ENCODE measurements at regions not wholly inside any gene's neighbourhood (a gene's known extent, or its start where the extent isn't known, plus 50 kb on each side); places are given as distances from the start of the nearest gene placed in this dataset.
"Not testable (repeated sequence)": the region's sequence is repeated elsewhere in the genome, so short reads cannot be mapped to it uniquely, and the experiment has no call there.

- H3K4me1 Mint-ChIP-seq, result peaks cover 11% of the 10 kb centered on the region
- not testable (repeated sequence) for H3K4me3 Mint-ChIP-seq; H3K36me3 Mint-ChIP-seq; H3K27ac Mint-ChIP-seq; H3K9me3 Mint-ChIP-seq; DNase-seq (ENCODE audit: low spot score in 2 of 2)
- peak; percentile 54 for ATAC-seq
These were observed 178.0 kb upstream of the PLGLB2 start for GRCh38 chr2:87569689-87570397.

- peaks cover 11% of the 10 kb centered on the region for H3K4me1 Mint-ChIP-seq
- ATAC-seq; DNase-seq (ENCODE audit: low spot score in 2 of 2); H3K27ac Mint-ChIP-seq; H3K36me3 Mint-ChIP-seq; H3K4me3 Mint-ChIP-seq; H3K9me3 Mint-ChIP-seq: not testable (repeated sequence)
These were observed 175.9 kb upstream of the PLGLB2 start for GRCh38 chr2:87571889-87572465.

- not testable (repeated sequence) for ATAC-seq, H3K4me3 Mint-ChIP-seq, H3K27ac Mint-ChIP-seq, H3K36me3 Mint-ChIP-seq, H3K9me3 Mint-ChIP-seq
- DNase-seq (ENCODE audit: low spot score in 2 of 2), result peak in 1 of 2 donors; percentile 8
- H3K4me1 Mint-ChIP-seq, result peaks cover 11% of the 10 kb centered on the region
These were observed 175.0 kb upstream of the PLGLB2 start for GRCh38 chr2:87572906-87573305.

- not testable (repeated sequence) for H3K9me3 Mint-ChIP-seq; DNase-seq (ENCODE audit: low spot score in 2 of 2); ATAC-seq
These were observed 174.3 kb upstream of the PLGLB2 start for GRCh38 chr2:87573386-87574192.

GRCh38 chr2:87574193-87575119, 173.4 kb upstream of the PLGLB2 start:
- H3K27ac Mint-ChIP-seq, H3K4me1 Mint-ChIP-seq: not testable (repeated sequence)

More at GRCh38 chr2:87573386-87574192, 174.3 kb upstream of the PLGLB2 start:
- H3K36me3 Mint-ChIP-seq, H3K4me3 Mint-ChIP-seq, H3K27ac Mint-ChIP-seq: not testable (repeated sequence)
- peaks cover 11% of the 10 kb centered on the region for H3K4me1 Mint-ChIP-seq

GRCh38 chr2:87575138-87575537, 172.7 kb upstream of the PLGLB2 start:
- H3K9me3 Mint-ChIP-seq; DNase-seq (ENCODE audit: low spot score in 2 of 2); ATAC-seq; H3K4me1 Mint-ChIP-seq; H3K36me3 Mint-ChIP-seq; H3K4me3 Mint-ChIP-seq; H3K27ac Mint-ChIP-seq: not testable (repeated sequence)

More at GRCh38 chr2:87574193-87575119, 173.4 kb upstream of the PLGLB2 start:
- not testable (repeated sequence) for H3K36me3 Mint-ChIP-seq; ATAC-seq; DNase-seq (ENCODE audit: low spot score in 2 of 2); H3K4me3 Mint-ChIP-seq; H3K9me3 Mint-ChIP-seq

GRCh38 chr2:87577358-87577757, 170.5 kb upstream of the PLGLB2 start:
- ATAC-seq; H3K36me3 Mint-ChIP-seq; DNase-seq (ENCODE audit: low spot score in 2 of 2); H3K27ac Mint-ChIP-seq; H3K4me1 Mint-ChIP-seq; H3K9me3 Mint-ChIP-seq; H3K4me3 Mint-ChIP-seq: not testable (repeated sequence)

- H3K36me3 Mint-ChIP-seq; H3K9me3 Mint-ChIP-seq; H3K27ac Mint-ChIP-seq; H3K4me1 Mint-ChIP-seq; DNase-seq (ENCODE audit: low spot score in 2 of 2); H3K4me3 Mint-ChIP-seq; ATAC-seq: not testable (repeated sequence)
These were observed 165.7 kb upstream of the PLGLB2 start for GRCh38 chr2:87582152-87582551.

GRCh38 chr2:87582579-87582978, 165.3 kb upstream of the PLGLB2 start:
- not testable (repeated sequence) for H3K36me3 Mint-ChIP-seq; H3K27ac Mint-ChIP-seq; H3K4me3 Mint-ChIP-seq; DNase-seq (ENCODE audit: low spot score in 2 of 2); ATAC-seq; H3K4me1 Mint-ChIP-seq; H3K9me3 Mint-ChIP-seq

- not testable (repeated sequence) for ATAC-seq; H3K4me3 Mint-ChIP-seq; H3K27ac Mint-ChIP-seq; H3K9me3 Mint-ChIP-seq; H3K36me3 Mint-ChIP-seq; DNase-seq (ENCODE audit: low spot score in 2 of 2); H3K4me1 Mint-ChIP-seq
These were observed 164.5 kb upstream of the PLGLB2 start for GRCh38 chr2:87583370-87583769.

GRCh38 chr2:87583803-87584202, 164.1 kb upstream of the PLGLB2 start:
- not testable (repeated sequence) for H3K4me1 Mint-ChIP-seq; DNase-seq (ENCODE audit: low spot score in 2 of 2); H3K4me3 Mint-ChIP-seq; H3K27ac Mint-ChIP-seq; ATAC-seq; H3K9me3 Mint-ChIP-seq; H3K36me3 Mint-ChIP-seq

- ATAC-seq; DNase-seq (ENCODE audit: low spot score in 2 of 2); H3K9me3 Mint-ChIP-seq; H3K27ac Mint-ChIP-seq; H3K4me1 Mint-ChIP-seq; H3K36me3 Mint-ChIP-seq; H3K4me3 Mint-ChIP-seq: not testable (repeated sequence)
These were observed 163.5 kb upstream of the PLGLB2 start for GRCh38 chr2:87584268-87584906.

GRCh38 chr2:87587934-87588333, 160.0 kb upstream of the PLGLB2 start:
- not testable (repeated sequence) for H3K4me1 Mint-ChIP-seq; ATAC-seq; H3K4me3 Mint-ChIP-seq; DNase-seq (ENCODE audit: low spot score in 2 of 2); H3K36me3 Mint-ChIP-seq; H3K9me3 Mint-ChIP-seq; H3K27ac Mint-ChIP-seq

- not testable (repeated sequence) for H3K27ac Mint-ChIP-seq; H3K4me1 Mint-ChIP-seq; H3K4me3 Mint-ChIP-seq; H3K9me3 Mint-ChIP-seq; H3K36me3 Mint-ChIP-seq; ATAC-seq; DNase-seq (ENCODE audit: low spot score in 2 of 2)
These were observed 154.9 kb upstream of the PLGLB2 start for GRCh38 chr2:87592974-87593373.

All from stimulated activated effector memory CD8-positive, alpha-beta T cell treated with anti-CD3 and anti-CD28 coated beads, Interleukin-12 subunit alpha, Interleukin-12 subunit beta, amount 100 ng/mL, for 72 hours (primary cell).